Choroid plexus epithelial cell (primary cell): ENCODE measurements at regions not wholly inside any gene's neighbourhood (a gene's known extent, or its start where the extent isn't known, plus 50 kb on each side); places are given as distances from the start of the nearest gene placed in this dataset.

Experiments used
- DNase-seq: peaks from one replicate; pipeline ENCODE4 v3.0.0-alpha.2; 2010; ENCODE audit warnings: low read depth
- H3K4me3 ChIP-seq: 2 replicates; pipeline ENCODE4 v1.5.1; 2011; ENCODE audit warnings: low read depth, mild to moderate bottlenecking, control low read depth, low read length, moderate library complexity
- CTCF ChIP-seq: conservative IDR thresholded peaks from 2 replicates; pipeline ENCODE4 v1.5.1; 2011; ENCODE audit warnings: low read depth, mild to moderate bottlenecking, control low read depth, inconsistent platforms, low read length, moderate library complexity

DNA sequence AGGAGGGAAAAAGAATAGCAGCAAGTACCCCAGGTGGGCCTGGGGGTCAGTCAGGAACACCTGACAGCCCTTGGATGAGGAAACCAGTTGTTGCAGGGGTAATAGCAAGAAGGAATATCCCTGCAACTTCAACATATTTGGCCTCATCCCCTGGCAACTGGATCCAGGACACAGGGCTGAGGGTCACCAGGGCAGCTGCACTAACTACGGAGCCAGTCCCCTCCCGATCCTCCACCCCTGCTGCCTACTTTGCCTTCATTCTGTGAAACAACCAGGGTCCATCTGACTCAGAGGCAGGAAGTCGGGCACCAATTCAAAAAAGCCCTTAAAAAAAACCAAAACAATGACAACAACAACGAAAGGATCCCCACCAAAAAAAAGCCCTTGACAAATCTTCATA, 52.9 kb downstream of the FRMPD3 start:
- no peak overlapping the region for H3K4me3 ChIP-seq
- TF ChIP-seq CTCF: no peak
- no peak for DNase-seq

- DNase-seq: no peak
- TF ChIP-seq CTCF: no peak
- H3K4me3 ChIP-seq: no peak overlapping the region
Measured at GRCh38 chrX:107504006-107504405, 54.6 kb downstream of the FRMPD3 start.

DNA sequence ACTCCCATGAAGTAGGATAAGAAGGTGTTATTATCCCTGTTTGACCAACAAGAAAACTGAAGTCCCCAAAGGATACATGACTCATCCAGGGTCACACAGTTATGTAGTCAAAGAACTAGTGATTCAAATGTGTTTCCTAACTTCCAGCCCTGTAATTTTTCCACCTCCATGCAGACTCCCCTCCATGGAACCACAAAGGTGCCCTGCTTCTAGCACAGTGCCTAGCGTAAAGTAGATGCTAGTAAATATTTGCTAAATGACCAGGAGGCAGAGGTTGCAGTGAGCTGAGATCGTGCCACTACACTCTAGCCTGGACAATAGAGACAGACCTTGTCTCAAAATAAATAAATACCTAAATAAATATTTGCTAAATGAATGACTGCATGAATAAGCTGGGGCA, 55.8 kb downstream of the FRMPD3 start:
- no peak for TF ChIP-seq CTCF
- no peak for DNase-seq
- H3K4me3 ChIP-seq: no peak overlapping the region

GRCh38 chrX:107506596-107507031, 57.2 kb downstream of the FRMPD3 start:
- no peak overlapping the region for H3K4me3 ChIP-seq
- no peak for DNase-seq
- no peak for TF ChIP-seq CTCF

DNA sequence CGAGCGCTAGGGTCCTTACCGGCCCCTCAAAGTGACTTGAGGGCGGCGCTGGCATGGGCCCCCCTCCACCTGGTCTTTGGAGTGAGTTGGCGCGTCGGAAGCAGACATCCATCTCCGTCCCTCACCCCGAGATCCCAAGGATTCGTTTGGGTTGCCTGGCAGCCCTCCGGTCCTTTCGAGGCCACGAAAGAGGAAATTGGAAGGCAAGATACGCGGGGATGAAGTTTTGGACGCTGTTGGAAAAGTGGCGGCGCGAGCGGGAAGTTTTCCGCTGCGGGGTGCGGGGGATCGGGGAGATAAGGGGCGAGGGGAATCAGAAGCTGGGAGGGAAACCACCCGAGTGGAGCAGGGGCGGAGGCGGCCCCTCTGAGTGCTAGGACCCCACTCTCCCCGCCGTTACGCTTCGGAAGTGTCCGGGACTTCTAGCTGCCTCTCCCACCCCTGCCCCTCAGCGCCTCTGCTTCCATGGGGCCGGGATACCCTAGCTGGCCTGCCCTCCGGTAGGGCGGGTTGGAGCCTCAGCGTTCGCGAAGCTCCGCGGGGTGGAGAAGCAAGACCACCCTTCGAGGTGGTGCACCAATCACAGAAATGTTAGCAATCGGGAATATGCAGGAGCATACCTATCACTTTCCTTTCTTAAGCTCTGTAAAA, 57.8 kb downstream of the FRMPD3 start:
- TF ChIP-seq CTCF: no peak
- no peak for DNase-seq

GRCh38 chrX:107507744-107508117, 58.3 kb downstream of the FRMPD3 start:
- no peak overlapping the region for H3K4me3 ChIP-seq
- no peak for TF ChIP-seq CTCF
- no peak for DNase-seq

More for the DNA sequence above, 57.8 kb downstream of the FRMPD3 start:
- H3K4me3 ChIP-seq: no peak overlapping the region

- no peak for TF ChIP-seq CTCF
- no peak for DNase-seq
- no peak overlapping the region for H3K4me3 ChIP-seq
Measured at GRCh38 chrX:107508925-107509324, 59.5 kb downstream of the FRMPD3 start.
